Activated T-helper 9 cell treated with anti-CD3 and anti-CD28 coated beads, Interleukin-2, amount 50 U/mL, for 16 hours (primary cell): ENCODE measurements at regions not wholly inside any gene's neighbourhood (a gene's known extent, or its start where the extent isn't known, plus 50 kb on each side); places are given as distances from the start of the nearest gene placed in this dataset.
"Not testable (repeated sequence)": the region's sequence is repeated elsewhere in the genome, so short reads cannot be mapped to it uniquely, and the experiment has no call there.

Experiments used
- DNase-seq: peaks from one replicate; pipeline ENCODE4 v3.0.0-alpha.2; 2020; ENCODE audit warnings: low read depth

GRCh38 chr12:92061061-92061460, 84.6 kb downstream of the BTG1 start:
- DNase-seq, result no peak

- DNase-seq, result no peak
Measured at GRCh38 chr12:92059960-92060359, 85.7 kb downstream of the BTG1 start.

- no peak for DNase-seq
Measured at GRCh38 chr12:92058664-92059063, 87.0 kb downstream of the BTG1 start.

- DNase-seq, result not testable (repeated sequence)
Measured at GRCh38 chr12:92056756-92057155, 88.9 kb downstream of the BTG1 start.

- DNase-seq, result no peak
Measured at GRCh38 chr12:92056290-92056689, 89.4 kb downstream of the BTG1 start.

- peak; percentile 42 for DNase-seq
Measured at GRCh38 chr12:92055877-92056276, 89.8 kb downstream of the BTG1 start.

- DNase-seq, result no peak
Measured at GRCh38 chr12:92051441-92051840, 94.2 kb downstream of the BTG1 start.

- no peak for DNase-seq
Measured at GRCh38 chr12:92049403-92049802, 96.2 kb downstream of the BTG1 start.

GRCh38 chr12:92047393-92047826, 98.2 kb downstream of the BTG1 start:
- DNase-seq, result no peak

- no peak for DNase-seq
Measured at GRCh38 chr12:92046557-92047392, 98.9 kb downstream of the BTG1 start.

GRCh38 chr12:92045852-92046251, 99.8 kb downstream of the BTG1 start:
- no peak for DNase-seq

GRCh38 chr12:92044435-92044834, 101.2 kb downstream of the BTG1 start:
- no peak for DNase-seq

GRCh38 chr12:92042791-92043531, 102.7 kb downstream of the BTG1 start:
- DNase-seq, result no peak

GRCh38 chr12:92041742-92042141, 103.9 kb downstream of the BTG1 start:
- no peak for DNase-seq

GRCh38 chr12:92039046-92039445, 106.6 kb downstream of the BTG1 start:
- no peak for DNase-seq

- no peak for DNase-seq
Measured at GRCh38 chr12:92038476-92038875, 107.2 kb downstream of the BTG1 start.

- no peak for DNase-seq
Measured at GRCh38 chr12:92036771-92037453, 108.7 kb downstream of the BTG1 start.

GRCh38 chr12:92036061-92036620, 109.5 kb downstream of the BTG1 start:
- DNase-seq, result no peak

GRCh38 chr12:92035477-92035876, 110.2 kb downstream of the BTG1 start:
- no peak for DNase-seq

- peak; percentile 20 for DNase-seq
Measured at GRCh38 chr12:92034858-92035401, 110.7 kb downstream of the BTG1 start.

- DNase-seq, result no peak
Measured at GRCh38 chr12:92034083-92034482, 111.6 kb downstream of the BTG1 start.

GRCh38 chr12:92032965-92033364, 112.7 kb downstream of the BTG1 start:
- no peak for DNase-seq
